Endodermal cell (in vitro differentiated cells): ENCODE measurements at regions not wholly inside any gene's neighbourhood (a gene's known extent, or its start where the extent isn't known, plus 50 kb on each side); places are given as distances from the start of the nearest gene placed in this dataset.
"Not testable (repeated sequence)": the region's sequence is repeated elsewhere in the genome, so short reads cannot be mapped to it uniquely, and the experiment has no call there.

Source experiments
- DNase-seq: peaks from one replicate; pipeline ENCODE4 v3.0.0-alpha.2; 2017
- H3K27ac ChIP-seq: 2 replicates; pipeline ENCODE4 v1.5.1; 2013; ENCODE audit warnings: mild to moderate bottlenecking, low read depth, low read length, moderate library complexity
- H3K27me3 ChIP-seq: 2 replicates; pipeline ENCODE4 v1.6.1; 2013; ENCODE audit warnings: mild to moderate bottlenecking, low read length, moderate library complexity; ENCODE audit not compliant: insufficient read depth, control insufficient read depth, poor library complexity, severe bottlenecking
- H3K36me3 ChIP-seq: 2 replicates; pipeline ENCODE4 v1.7.0; 2013; ENCODE audit warnings: mild to moderate bottlenecking, low read length, moderate library complexity; ENCODE audit not compliant: control insufficient read depth, insufficient read depth
- H3K4me1 ChIP-seq: one replicate; pipeline ENCODE4 v1.7.0; 2013; ENCODE audit warnings: low read length; ENCODE audit not compliant: control insufficient read depth, insufficient read depth
- H3K4me3 ChIP-seq: 2 replicates; pipeline ENCODE4 v1.5.1; 2013; ENCODE audit warnings: mild to moderate bottlenecking, low read length, moderate library complexity
- H3K9ac ChIP-seq: 2 replicates; pipeline ENCODE4 v1.6.1; 2013; ENCODE audit warnings: mild to moderate bottlenecking, low read length, moderate library complexity; ENCODE audit not compliant: poor library complexity, severe bottlenecking; ENCODE audit errors: extremely low read depth
- H3K9me3 ChIP-seq: 2 replicates; pipeline ENCODE4 v1.6.1; 2013; ENCODE audit warnings: mild to moderate bottlenecking, low read length, moderate library complexity; ENCODE audit not compliant: control insufficient read depth
- H3K27ac Mint-ChIP-seq: 2 replicates; pipeline ENCODE4 v1.8.0; 2020; ENCODE audit warnings: mixed read lengths
- H3K27me3 Mint-ChIP-seq: 2 replicates; pipeline ENCODE4 v1.8.0; 2021; ENCODE audit warnings: mild to moderate bottlenecking, mixed read lengths; ENCODE audit not compliant: insufficient read depth
- H3K36me3 Mint-ChIP-seq: 2 replicates; pipeline ENCODE4 v1.8.0; 2020; ENCODE audit warnings: low read depth, mixed read lengths
- H3K4me1 Mint-ChIP-seq: 2 replicates; pipeline ENCODE4 v1.8.0; 2020; ENCODE audit warnings: mixed read lengths
- H3K4me3 Mint-ChIP-seq: 2 replicates; pipeline ENCODE4 v1.8.0; 2020; ENCODE audit warnings: mild to moderate bottlenecking, moderate library complexity, mixed read lengths
- H3K9me3 Mint-ChIP-seq: 2 replicates; pipeline ENCODE4 v1.8.0; 2020; ENCODE audit warnings: mild to moderate bottlenecking, mixed read lengths
- WGBS, 2 experiments: methylation state at CpG; one replicate each; pipeline versions ENCODE4 v1.1.5 to v1.1.7; 2013; ENCODE audit warnings: missing lambda C conversion rate in 2 of 2, mixed read lengths in 1 of 2; ENCODE audit not compliant: insufficient coverage in 1 of 2, insufficient read length in 1 of 2; 5-methylcytosine and 5-hydroxymethylcytosine counted together
- TF ChIP-seq, protein P1 (sequence below): fragments of 200-600 bp; sonication (generic); conservative IDR thresholded peaks from 2 replicates; pipeline ENCODE4 v1.5.0; 2021; ENCODE audit warnings: antibody characterized with exemption, mild to moderate bottlenecking

- H3K9me3 Mint-ChIP-seq: peaks cover 3% of the 10 kb centered on the region
- Histone ChIP-seq H3K9ac (no peak overlapping the region), H3K27ac (no peak overlapping the region), H3K36me3 (no peaks in the 10 kb centered on the region), H3K9me3 (peaks cover 20% of the 10 kb centered on the region), H3K4me1 (no peaks in the 10 kb centered on the region), H3K4me3 (no peak overlapping the region), H3K27me3 (peaks cover 13% of the 10 kb centered on the region)
- peaks cover 1% of the 10 kb centered on the region for H3K27me3 Mint-ChIP-seq
- no peak for DNase-seq
- H3K27ac Mint-ChIP-seq: no peak overlapping the region
- H3K4me3 Mint-ChIP-seq: no peak overlapping the region
- H3K4me1 Mint-ChIP-seq: no peaks in the 10 kb centered on the region
- TF ChIP-seq, protein P1, sequence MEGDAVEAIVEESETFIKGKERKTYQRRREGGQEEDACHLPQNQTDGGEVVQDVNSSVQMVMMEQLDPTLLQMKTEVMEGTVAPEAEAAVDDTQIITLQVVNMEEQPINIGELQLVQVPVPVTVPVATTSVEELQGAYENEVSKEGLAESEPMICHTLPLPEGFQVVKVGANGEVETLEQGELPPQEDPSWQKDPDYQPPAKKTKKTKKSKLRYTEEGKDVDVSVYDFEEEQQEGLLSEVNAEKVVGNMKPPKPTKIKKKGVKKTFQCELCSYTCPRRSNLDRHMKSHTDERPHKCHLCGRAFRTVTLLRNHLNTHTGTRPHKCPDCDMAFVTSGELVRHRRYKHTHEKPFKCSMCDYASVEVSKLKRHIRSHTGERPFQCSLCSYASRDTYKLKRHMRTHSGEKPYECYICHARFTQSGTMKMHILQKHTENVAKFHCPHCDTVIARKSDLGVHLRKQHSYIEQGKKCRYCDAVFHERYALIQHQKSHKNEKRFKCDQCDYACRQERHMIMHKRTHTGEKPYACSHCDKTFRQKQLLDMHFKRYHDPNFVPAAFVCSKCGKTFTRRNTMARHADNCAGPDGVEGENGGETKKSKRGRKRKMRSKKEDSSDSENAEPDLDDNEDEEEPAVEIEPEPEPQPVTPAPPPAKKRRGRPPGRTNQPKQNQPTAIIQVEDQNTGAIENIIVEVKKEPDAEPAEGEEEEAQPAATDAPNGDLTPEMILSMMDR: no peak
- no peaks in the 10 kb centered on the region for H3K36me3 Mint-ChIP-seq
Observed at GRCh38 chr6:92408350-92408749, 1011.0 kb downstream of the EPHA7 start.

DNA sequence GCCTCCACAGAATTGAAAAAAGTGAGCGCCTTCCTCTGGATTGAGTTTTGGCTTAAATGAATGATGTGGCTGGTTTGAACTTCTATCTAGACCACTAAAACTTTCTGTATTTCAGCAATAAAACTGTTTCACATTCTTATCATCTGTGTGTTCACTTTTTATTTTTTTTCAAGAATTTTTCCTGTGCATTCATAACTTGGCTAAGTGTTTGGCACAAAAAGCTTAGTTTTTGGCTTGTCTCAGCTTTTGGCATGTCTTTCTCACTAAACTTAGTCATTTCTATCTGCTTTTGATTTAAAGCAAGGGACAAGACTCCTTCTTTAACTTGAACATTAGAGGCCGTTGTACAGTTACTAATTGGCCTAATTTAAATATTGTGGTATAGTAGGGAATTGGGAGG, 1015.1 kb downstream of the EPHA7 start:
- Histone ChIP-seq H3K9ac (no peak overlapping the region), H3K9me3 (peaks cover under 1% of the 10 kb centered on the region), H3K27ac (no peak overlapping the region), H3K27me3 (peaks cover 13% of the 10 kb centered on the region), H3K4me1 (no peaks in the 10 kb centered on the region), H3K4me3 (no peak overlapping the region), H3K36me3 (no peaks in the 10 kb centered on the region)
- Mint-ChIP-seq H3K27me3 (peaks cover 1% of the 10 kb centered on the region), H3K4me1 (no peaks in the 10 kb centered on the region), H3K27ac (no peak overlapping the region), H3K4me3 (no peak overlapping the region), H3K36me3 (no peaks in the 10 kb centered on the region), H3K9me3 (peaks cover 5% of the 10 kb centered on the region)
- WGBS, 2 experiments: 22% methylated on average over 1 of the region's 2 CpGs; no CpG with 5 or more reads in 1 of the 2 experiments
- DNase-seq: no peak
- TF ChIP-seq, protein P1: no peak

DNA sequence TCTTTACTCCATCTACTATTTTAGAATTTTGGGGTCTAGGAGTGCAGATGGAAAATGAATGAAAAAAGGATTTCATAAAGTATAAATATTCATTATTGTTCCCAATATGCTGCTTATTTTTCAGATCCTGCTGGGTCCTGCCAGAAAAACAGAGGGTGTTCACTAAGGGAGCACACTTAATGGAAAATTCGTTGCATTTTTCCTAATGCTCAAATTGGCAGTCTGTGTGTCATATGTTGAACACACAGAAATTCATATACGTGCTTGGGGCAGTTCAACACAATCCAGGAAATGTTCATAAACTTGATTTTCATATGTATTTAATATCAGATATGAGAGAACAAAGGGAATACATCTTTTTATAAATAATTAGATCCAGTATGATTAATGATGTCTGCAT, 1019.4 kb downstream of the EPHA7 start:
- no peaks in the 10 kb centered on the region for H3K4me1 Mint-ChIP-seq
- TF ChIP-seq, protein P1: no peak

DNA sequence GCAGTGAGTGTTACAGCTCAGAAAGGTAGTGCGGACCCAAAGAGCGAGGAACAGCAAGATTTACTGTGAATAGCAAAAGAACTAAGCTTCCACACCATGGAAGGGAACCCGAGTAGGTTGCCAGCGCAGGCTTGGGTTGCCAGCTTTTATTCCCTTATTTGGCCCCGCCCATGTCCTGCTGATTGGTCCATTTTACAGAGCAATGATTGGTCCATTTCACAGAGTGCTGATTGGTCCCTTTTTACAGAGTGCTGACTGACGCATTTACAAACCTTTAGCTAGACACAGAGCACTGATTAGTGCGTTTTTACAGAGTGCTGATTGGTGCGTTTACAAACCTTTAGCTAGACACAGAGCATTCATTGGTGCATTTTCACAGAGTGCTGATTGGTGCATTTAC, 1030.7 kb downstream of the EPHA7 start:
- H3K4me1 Mint-ChIP-seq, H3K27me3 Mint-ChIP-seq, H3K9ac ChIP-seq, H3K4me3 ChIP-seq, H3K4me3 Mint-ChIP-seq, H3K27ac Mint-ChIP-seq, H3K27ac ChIP-seq, H3K4me1 ChIP-seq, H3K9me3 ChIP-seq, H3K27me3 ChIP-seq, H3K9me3 Mint-ChIP-seq, H3K36me3 Mint-ChIP-seq, H3K36me3 ChIP-seq, DNase-seq: not testable (repeated sequence)
- 95 to 96% methylated on average over 8 of the region's 8 CpGs for WGBS, 2 experiments

More for the DNA sequence above, 1019.4 kb downstream of the EPHA7 start:
- Histone ChIP-seq H3K9me3 (no peaks in the 10 kb centered on the region), H3K4me3 (no peak overlapping the region), H3K27ac (no peak overlapping the region), H3K9ac (no peak overlapping the region), H3K36me3 (no peaks in the 10 kb centered on the region), H3K27me3 (no peaks in the 10 kb centered on the region), H3K4me1 (no peaks in the 10 kb centered on the region)
- WGBS, 2 experiments: 96% methylated on average over 2 of the region's 2 CpGs; no CpG with 5 or more reads in 1 of the 2 experiments
- Mint-ChIP-seq H3K36me3 (no peaks in the 10 kb centered on the region), H3K27ac (no peak overlapping the region), H3K9me3 (peaks cover 5% of the 10 kb centered on the region), H3K27me3 (no peaks in the 10 kb centered on the region), H3K4me3 (no peak overlapping the region)
- DNase-seq: no peak
